GM23248 (cell line): ENCODE measurements at regions not wholly inside any gene's neighbourhood (a gene's known extent, or its start where the extent isn't known, plus 50 kb on each side); places are given as distances from the start of the nearest gene placed in this dataset.
"Not testable (repeated sequence)": the region's sequence is repeated elsewhere in the genome, so short reads cannot be mapped to it uniquely, and the experiment has no call there.

Source experiments
- DNase-seq: peaks from one replicate; pipeline ENCODE4 v3.0.0-alpha.2; 2015
- H2AFZ ChIP-seq: fragments of 200-600 bp; sonication (generic); 2 replicates; pipeline ENCODE4 v1.6.1; 2016; ENCODE audit warnings: antibody characterized with exemption
- H3F3A ChIP-seq: fragments of 200-600 bp; sonication (generic); 2 replicates; pipeline ENCODE4 v1.6.1; 2016; ENCODE audit warnings: mild to moderate bottlenecking, antibody characterized with exemption, mixed run types; ENCODE audit not compliant: insufficient read depth
- H3K27ac ChIP-seq: fragments of 200-600 bp; sonication (generic); 2 replicates; pipeline ENCODE4 v1.5.1; 2016; ENCODE audit warnings: mild to moderate bottlenecking
- H3K27me3 ChIP-seq: fragments of 200-600 bp; sonication (generic); replicated peaks from 2 replicates; pipeline ENCODE4 v1.6.1; 2016; ENCODE audit warnings: mild to moderate bottlenecking; ENCODE audit not compliant: insufficient read depth
- H3K36me3 ChIP-seq: fragments of 200-600 bp; sonication (generic); 2 replicates; pipeline ENCODE4 v1.6.1; 2016; ENCODE audit warnings: low read depth, mild to moderate bottlenecking
- H3K4me1 ChIP-seq: fragments of 200-600 bp; sonication (generic); 2 replicates; pipeline ENCODE4 v1.6.1; 2016; ENCODE audit warnings: mild to moderate bottlenecking; ENCODE audit not compliant: insufficient read depth
- H3K4me2 ChIP-seq: fragments of 200-600 bp; sonication (generic); one replicate; pipeline ENCODE4 v1.6.1; 2016; ENCODE audit warnings: mild to moderate bottlenecking; ENCODE audit not compliant: unreplicated experiment
- H3K4me3 ChIP-seq: fragments of 200-600 bp; sonication (generic); 2 replicates; pipeline ENCODE4 v1.5.1; 2016; ENCODE audit warnings: mild to moderate bottlenecking
- H3K79me2 ChIP-seq: fragments of 200-600 bp; sonication (generic); 2 replicates; pipeline ENCODE4 v1.6.1; 2016; ENCODE audit warnings: mild to moderate bottlenecking; ENCODE audit not compliant: insufficient read depth
- H3K9ac ChIP-seq: fragments of 200-600 bp; sonication (generic); 2 replicates; pipeline ENCODE4 v1.6.1; 2016; ENCODE audit warnings: mild to moderate bottlenecking
- H3K9me2 ChIP-seq: fragments of 200-600 bp; sonication (generic); 2 replicates; pipeline ENCODE4 v1.6.1; 2016; ENCODE audit warnings: mixed run types, mild to moderate bottlenecking, moderate library complexity; ENCODE audit not compliant: insufficient read depth
- H3K9me3 ChIP-seq: fragments of 200-600 bp; sonication (generic); one replicate; pipeline ENCODE4 v1.6.1; 2017; ENCODE audit warnings: low read depth
- H4K20me1 ChIP-seq: fragments of 200-600 bp; sonication (generic); 2 replicates; pipeline ENCODE4 v1.6.0; 2016; ENCODE audit not compliant: insufficient read depth
- WGBS, 2 experiments: methylation state at CpG; one replicate each; pipeline ENCODE4 v1.1.6; 2015 to 2017; ENCODE audit warnings: low lambda C conversion rate in 2 of 2, low coverage in 1 of 2; ENCODE audit errors: missing lambda C conversion rate in 2 of 2; 5-methylcytosine and 5-hydroxymethylcytosine counted together
- in situ Hi-C: fragments of 300-500 bp; cut with MboI; formaldehyde crosslinking; loops from 2 replicates; pipeline ENCODE4 v1.15.0; 2020
- small RNA-seq: library from RNA; depleted of rRNA; stranded (forward); fragments of <200 nt; gene quantifications from one replicate; pipeline ENCODE3, GENCODE V24; 2014; ENCODE audit warnings: low read depth, low replicate concordance

GRCh38 chr20:29884322-29884721 lies 1373.1 kb upstream of the DEFB115 start:
- H3K27me3 ChIP-seq, H3K4me2 ChIP-seq, H3K79me2 ChIP-seq, H3K4me1 ChIP-seq, H2AFZ ChIP-seq, DNase-seq, H3K9me2 ChIP-seq, H3K27ac ChIP-seq, H3K9me3 ChIP-seq, H3F3A ChIP-seq, H4K20me1 ChIP-seq, H3K36me3 ChIP-seq, H3K4me3 ChIP-seq, H3K9ac ChIP-seq: not testable (repeated sequence)
- in situ Hi-C loops = loop anchor here (25.0 kb wide), 1 partner anchor 622 kb away; no protein-coding TSS in a partner anchor
- WGBS, 2 experiments = 55 to 61% methylated on average over 3 of the region's 3 CpGs

GRCh38 chr20:29885282-29886185 lies 1371.9 kb upstream of the DEFB115 start:
- not testable (repeated sequence) for H3F3A ChIP-seq, H3K79me2 ChIP-seq, H3K27ac ChIP-seq, H3K9ac ChIP-seq, H3K9me3 ChIP-seq, H3K36me3 ChIP-seq, H3K9me2 ChIP-seq, DNase-seq, H2AFZ ChIP-seq, H3K4me3 ChIP-seq, H3K4me1 ChIP-seq, H4K20me1 ChIP-seq, H3K4me2 ChIP-seq, H3K27me3 ChIP-seq
- 4 to 8% methylated on average over 2 of the region's 3 CpGs for WGBS, 2 experiments
- in situ Hi-C loops = loop anchor here (25.0 kb wide), 1 partner anchor 623 kb away; no protein-coding TSS in a partner anchor

GRCh38 chr20:29891555-29891954 lies 1365.9 kb upstream of the DEFB115 start:
- not testable (repeated sequence) for H4K20me1 ChIP-seq, H3F3A ChIP-seq, H3K79me2 ChIP-seq, H3K36me3 ChIP-seq, H3K27ac ChIP-seq, H2AFZ ChIP-seq, H3K27me3 ChIP-seq, H3K4me2 ChIP-seq, H3K9ac ChIP-seq, H3K9me3 ChIP-seq, DNase-seq, H3K4me3 ChIP-seq, H3K4me1 ChIP-seq, H3K9me2 ChIP-seq
- WGBS, 2 experiments = 65 to 69% methylated on average over 5 of the region's 5 CpGs
- in situ Hi-C loops = loop anchor here (25.0 kb wide), 1 partner anchor 629 kb away; no protein-coding TSS in a partner anchor

Small RNA genes in the stretch of these regions (small RNA-seq; reads per million reads assigned to genes)
- gene RF00002 = 0.25 reads per million
